Smooth muscle cell of the brain vasculature (primary cell): ENCODE measurements at regions not wholly inside any gene's neighbourhood (a gene's known extent, or its start where the extent isn't known, plus 50 kb on each side); places are given as distances from the start of the nearest gene placed in this dataset.
"Not testable (repeated sequence)": the region's sequence is repeated elsewhere in the genome, so short reads cannot be mapped to it uniquely, and the experiment has no call there.

ENCODE experiments used
- DNase-seq: peaks from one replicate; pipeline ENCODE4 v3.0.0-alpha.2; 2012; ENCODE audit warnings: low read depth, low spot score

GRCh38 chr2:66032226-66032775, 402.6 kb upstream of the MEIS1 start:
- no peak for DNase-seq

- no peak for DNase-seq
These were observed 403.7 kb upstream of the MEIS1 start for GRCh38 chr2:66031236-66031635.

GRCh38 chr2:66030553-66030952, 404.4 kb upstream of the MEIS1 start:
- DNase-seq, result no peak

- DNase-seq, result no peak
These were observed 410.5 kb upstream of the MEIS1 start for GRCh38 chr2:66024391-66024790.

GRCh38 chr2:66021296-66021695, 413.6 kb upstream of the MEIS1 start:
- DNase-seq, result no peak

GRCh38 chr2:66017763-66018162, 417.2 kb upstream of the MEIS1 start:
- no peak for DNase-seq

GRCh38 chr2:66014450-66014849, 420.5 kb upstream of the MEIS1 start:
- no peak for DNase-seq

GRCh38 chr2:66013456-66013855, 421.5 kb upstream of the MEIS1 start:
- no peak for DNase-seq

- DNase-seq, result no peak
These were observed 431.0 kb upstream of the MEIS1 start for GRCh38 chr2:66003931-66004330.

GRCh38 chr2:66001538-66001937, 433.4 kb upstream of the MEIS1 start:
- DNase-seq, result no peak

- no peak for DNase-seq
These were observed 434.0 kb upstream of the MEIS1 start for GRCh38 chr2:66000901-66001300.

GRCh38 chr2:65999796-66000195, 435.1 kb upstream of the MEIS1 start:
- DNase-seq, result no peak

- no peak for DNase-seq
These were observed 435.8 kb upstream of the MEIS1 start for GRCh38 chr2:65999103-65999502.

GRCh38 chr2:65997961-65998360, 437.0 kb upstream of the MEIS1 start:
- no peak for DNase-seq

GRCh38 chr2:65992198-65992554, 442.7 kb upstream of the MEIS1 start:
- DNase-seq, result no peak

- no peak for DNase-seq
These were observed 443.3 kb upstream of the MEIS1 start for GRCh38 chr2:65991381-65992197.

GRCh38 chr2:65985986-65986385, 448.9 kb upstream of the MEIS1 start:
- DNase-seq, result no peak

- no peak for DNase-seq
These were observed 454.4 kb upstream of the MEIS1 start for GRCh38 chr2:65980531-65980930.

- no peak for DNase-seq
These were observed 455.5 kb upstream of the MEIS1 start for GRCh38 chr2:65979446-65979845.

GRCh38 chr2:65974067-65974723, 460.7 kb upstream of the MEIS1 start:
- no peak for DNase-seq

GRCh38 chr2:65969161-65969560, 465.8 kb upstream of the MEIS1 start:
- DNase-seq, result no peak

- not testable (repeated sequence) for DNase-seq
These were observed 471.6 kb upstream of the MEIS1 start for GRCh38 chr2:65963303-65963702.

- no peak for DNase-seq
These were observed 474.0 kb upstream of the MEIS1 start for GRCh38 chr2:65960953-65961352.
